Neural cell (in vitro differentiated cells): ENCODE measurements at regions not wholly inside any gene's neighbourhood (a gene's known extent, or its start where the extent isn't known, plus 50 kb on each side); places are given as distances from the start of the nearest gene placed in this dataset.

ENCODE experiments used
- H2AFZ ChIP-seq: fragments of 200-600, 300-800 bp; sonication (generic), shearing (Covaris generic); 2 replicates; pipeline ENCODE4 v1.6.0; 2014; ENCODE audit warnings: low read depth, mild to moderate bottlenecking, antibody characterized with exemption, low read length, moderate library complexity
- H3F3A ChIP-seq: fragments of 200-600 bp; shearing (Covaris generic); 2 replicates; pipeline ENCODE4 v1.6.1; 2016; ENCODE audit warnings: mild to moderate bottlenecking, moderate library complexity, mixed read lengths, antibody characterized with exemption, low read length; ENCODE audit not compliant: insufficient read depth, poor library complexity, severe bottlenecking
- H3K27ac ChIP-seq: fragments of 200-600, 300-800 bp; sonication (generic), shearing (Covaris generic); 2 replicates; pipeline ENCODE4 v1.5.1; 2014; ENCODE audit warnings: mild to moderate bottlenecking, low read length, moderate library complexity
- H3K27me3 ChIP-seq: fragments of 300-800, 200-600 bp; sonication (generic), shearing (Covaris generic); 2 replicates; pipeline ENCODE4 v1.6.0; 2014; ENCODE audit warnings: mild to moderate bottlenecking, low read depth, low read length, moderate library complexity; ENCODE audit not compliant: insufficient read depth
- H3K36me3 ChIP-seq: fragments of 300-800, 200-600 bp; sonication (generic), shearing (Covaris generic); 2 replicates; pipeline ENCODE4 v1.5.1; 2014; ENCODE audit warnings: mild to moderate bottlenecking, antibody characterized with exemption, low read length, moderate library complexity; ENCODE audit not compliant: insufficient read depth
- H3K4me2 ChIP-seq: fragments of 300-800, 200-600 bp; sonication (generic), shearing (Covaris generic); 2 replicates; pipeline ENCODE4 v1.6.0; 2014; ENCODE audit warnings: mild to moderate bottlenecking, low read length
- H3K4me3 ChIP-seq: fragments of 300-800, 200-600 bp; sonication (generic), shearing (Covaris generic); 2 replicates; pipeline ENCODE4 v1.5.1; 2014; ENCODE audit warnings: mild to moderate bottlenecking, low read length, moderate library complexity
- H3K79me2 ChIP-seq: fragments of 200-600 bp; shearing (Covaris generic); replicated peaks from 2 replicates; pipeline ENCODE4 v1.6.0; 2014; ENCODE audit warnings: mild to moderate bottlenecking, low read length, moderate library complexity; ENCODE audit not compliant: insufficient read depth
- H3K9ac ChIP-seq: fragments of 300-800, 200-600 bp; sonication (generic), shearing (Covaris generic); 2 replicates; pipeline ENCODE4 v1.6.1; 2016; ENCODE audit warnings: mild to moderate bottlenecking, low read length, mixed read lengths
- H3K9me2 ChIP-seq: fragments of 200-600 bp; shearing (Covaris generic); 2 replicates; pipeline ENCODE4 v1.6.1; 2016; ENCODE audit warnings: mild to moderate bottlenecking, low read length, mixed read lengths; ENCODE audit not compliant: insufficient read depth
- H3K9me3 ChIP-seq: fragments of 200-600, 300-800 bp; sonication (generic), shearing (Covaris generic); 2 replicates; pipeline ENCODE4 v1.6.1; 2016; ENCODE audit warnings: mild to moderate bottlenecking, mixed run types, low read length, moderate library complexity, mixed read lengths
- H4K20me1 ChIP-seq: fragments of 200-600 bp; shearing (Covaris generic); 2 replicates; pipeline ENCODE4 v1.6.1; 2016; ENCODE audit warnings: mild to moderate bottlenecking, mixed run types; ENCODE audit not compliant: insufficient read depth
- EP300 ChIP-seq: fragments of 450-650 bp; conservative IDR thresholded peaks from 2 replicates; pipeline ENCODE4 v1.6.1; 2014; ENCODE audit warnings: antibody characterized with exemption, mild to moderate bottlenecking, moderate library complexity; ENCODE audit not compliant: poor library complexity, severe bottlenecking
- EZH2 ChIP-seq: fragments of 200-600, 300-800 bp; shearing (Covaris generic), sonication (generic); IDR thresholded peaks from 2 replicates; pipeline ENCODE4 v1.6.1; 2014; ENCODE audit warnings: antibody characterized with exemption, low read length, borderline replicate concordance, mild to moderate bottlenecking; ENCODE audit not compliant: insufficient read depth, poor library complexity, severe bottlenecking
- MXI1 ChIP-seq: fragments of 450-650 bp; conservative IDR thresholded peaks from 2 replicates; pipeline ENCODE4 v1.6.1; 2014; ENCODE audit warnings: antibody characterized with exemption, mild to moderate bottlenecking; ENCODE audit not compliant: poor library complexity, severe bottlenecking
- POLR2AphosphoS5 ChIP-seq: IDR thresholded peaks from 2 replicates; pipeline ENCODE4 v1.6.1; 2012
- RAD21 ChIP-seq: fragments of 450-650 bp; conservative IDR thresholded peaks from 2 replicates; pipeline ENCODE4 v1.6.1; 2014; ENCODE audit warnings: antibody characterized with exemption, mild to moderate bottlenecking, moderate library complexity
- SMC3 ChIP-seq: fragments of 450-650 bp; conservative IDR thresholded peaks from 2 replicates; pipeline ENCODE4 v1.6.1; 2014; ENCODE audit warnings: antibody characterized with exemption, mild to moderate bottlenecking, moderate library complexity; ENCODE audit not compliant: poor library complexity
- TAF1 ChIP-seq: IDR thresholded peaks from 2 replicates; pipeline ENCODE4 v1.6.1; 2012; ENCODE audit warnings: low read depth
- TF ChIP-seq, protein P1 (sequence below): IDR thresholded peaks from 2 replicates; pipeline ENCODE4 v1.6.1; 2012; ENCODE audit warnings: borderline replicate concordance
- TF ChIP-seq, protein P2 (sequence below): fragments of 450-650 bp; IDR thresholded peaks from 2 replicates; pipeline ENCODE4 v1.5.1; 2014; ENCODE audit warnings: antibody characterized with exemption, mild to moderate bottlenecking, moderate library complexity; ENCODE audit not compliant: poor library complexity, severe bottlenecking

DNA sequence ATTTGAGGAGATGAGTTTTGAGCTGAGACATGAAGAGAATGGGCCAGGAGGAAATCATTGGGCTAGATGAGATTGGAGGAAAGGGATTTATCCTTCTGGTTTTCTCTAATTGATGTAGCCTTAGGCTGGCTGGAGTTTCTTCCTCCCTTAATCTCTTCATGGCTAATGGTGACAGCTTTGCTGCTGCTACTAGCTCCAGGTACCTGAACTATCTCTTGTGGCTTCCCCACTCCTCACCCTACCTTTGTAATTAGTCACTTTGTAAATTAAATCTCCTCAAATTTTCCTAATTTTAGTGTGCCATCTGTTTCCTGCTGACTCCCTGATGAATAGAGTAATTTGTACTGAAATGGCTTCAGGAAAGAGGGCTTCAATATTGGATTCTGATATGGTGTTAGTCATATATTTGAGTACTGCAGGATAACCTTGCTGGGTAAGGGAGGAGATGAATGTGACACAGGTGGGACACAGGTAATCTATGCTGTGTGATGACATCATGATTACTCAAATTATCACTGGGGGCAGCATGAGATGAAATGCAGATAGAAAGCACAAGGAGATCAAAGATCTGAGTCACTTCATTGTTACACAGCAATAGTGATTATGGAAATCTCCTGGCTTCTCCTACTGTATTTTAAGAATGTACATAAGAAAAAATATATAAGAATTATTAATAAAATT, 1134.1 kb upstream of the DDX18 start:
- Histone ChIP-seq H3K27me3 (no peaks in the 10 kb centered on the region), H3K36me3 (no peaks in the 10 kb centered on the region), H3K4me2 (no peak overlapping the region), H3K9ac (no peak overlapping the region), H4K20me1 (no peaks in the 10 kb centered on the region), H3K9me2 (no peaks in the 10 kb centered on the region), H3K4me3 (no peak overlapping the region), H2AFZ (no peak overlapping the region), H3K9me3 (no peaks in the 10 kb centered on the region), H3K27ac (no peak overlapping the region), H3F3A (no peaks in the 10 kb centered on the region), H3K79me2 (no peaks in the 10 kb centered on the region)
- TF ChIP-seq SMC3 (no peak), EZH2 (no peak), TAF1 (no peak), EP300 (no peak), RAD21 (no peak), MXI1 (no peak), POLR2AphosphoS5 (no peak)
- TF ChIP-seq, protein P1, sequence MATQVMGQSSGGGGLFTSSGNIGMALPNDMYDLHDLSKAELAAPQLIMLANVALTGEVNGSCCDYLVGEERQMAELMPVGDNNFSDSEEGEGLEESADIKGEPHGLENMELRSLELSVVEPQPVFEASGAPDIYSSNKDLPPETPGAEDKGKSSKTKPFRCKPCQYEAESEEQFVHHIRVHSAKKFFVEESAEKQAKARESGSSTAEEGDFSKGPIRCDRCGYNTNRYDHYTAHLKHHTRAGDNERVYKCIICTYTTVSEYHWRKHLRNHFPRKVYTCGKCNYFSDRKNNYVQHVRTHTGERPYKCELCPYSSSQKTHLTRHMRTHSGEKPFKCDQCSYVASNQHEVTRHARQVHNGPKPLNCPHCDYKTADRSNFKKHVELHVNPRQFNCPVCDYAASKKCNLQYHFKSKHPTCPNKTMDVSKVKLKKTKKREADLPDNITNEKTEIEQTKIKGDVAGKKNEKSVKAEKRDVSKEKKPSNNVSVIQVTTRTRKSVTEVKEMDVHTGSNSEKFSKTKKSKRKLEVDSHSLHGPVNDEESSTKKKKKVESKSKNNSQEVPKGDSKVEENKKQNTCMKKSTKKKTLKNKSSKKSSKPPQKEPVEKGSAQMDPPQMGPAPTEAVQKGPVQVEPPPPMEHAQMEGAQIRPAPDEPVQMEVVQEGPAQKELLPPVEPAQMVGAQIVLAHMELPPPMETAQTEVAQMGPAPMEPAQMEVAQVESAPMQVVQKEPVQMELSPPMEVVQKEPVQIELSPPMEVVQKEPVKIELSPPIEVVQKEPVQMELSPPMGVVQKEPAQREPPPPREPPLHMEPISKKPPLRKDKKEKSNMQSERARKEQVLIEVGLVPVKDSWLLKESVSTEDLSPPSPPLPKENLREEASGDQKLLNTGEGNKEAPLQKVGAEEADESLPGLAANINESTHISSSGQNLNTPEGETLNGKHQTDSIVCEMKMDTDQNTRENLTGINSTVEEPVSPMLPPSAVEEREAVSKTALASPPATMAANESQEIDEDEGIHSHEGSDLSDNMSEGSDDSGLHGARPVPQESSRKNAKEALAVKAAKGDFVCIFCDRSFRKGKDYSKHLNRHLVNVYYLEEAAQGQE = no peak
- TF ChIP-seq, protein P2, sequence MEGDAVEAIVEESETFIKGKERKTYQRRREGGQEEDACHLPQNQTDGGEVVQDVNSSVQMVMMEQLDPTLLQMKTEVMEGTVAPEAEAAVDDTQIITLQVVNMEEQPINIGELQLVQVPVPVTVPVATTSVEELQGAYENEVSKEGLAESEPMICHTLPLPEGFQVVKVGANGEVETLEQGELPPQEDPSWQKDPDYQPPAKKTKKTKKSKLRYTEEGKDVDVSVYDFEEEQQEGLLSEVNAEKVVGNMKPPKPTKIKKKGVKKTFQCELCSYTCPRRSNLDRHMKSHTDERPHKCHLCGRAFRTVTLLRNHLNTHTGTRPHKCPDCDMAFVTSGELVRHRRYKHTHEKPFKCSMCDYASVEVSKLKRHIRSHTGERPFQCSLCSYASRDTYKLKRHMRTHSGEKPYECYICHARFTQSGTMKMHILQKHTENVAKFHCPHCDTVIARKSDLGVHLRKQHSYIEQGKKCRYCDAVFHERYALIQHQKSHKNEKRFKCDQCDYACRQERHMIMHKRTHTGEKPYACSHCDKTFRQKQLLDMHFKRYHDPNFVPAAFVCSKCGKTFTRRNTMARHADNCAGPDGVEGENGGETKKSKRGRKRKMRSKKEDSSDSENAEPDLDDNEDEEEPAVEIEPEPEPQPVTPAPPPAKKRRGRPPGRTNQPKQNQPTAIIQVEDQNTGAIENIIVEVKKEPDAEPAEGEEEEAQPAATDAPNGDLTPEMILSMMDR = no peak

DNA sequence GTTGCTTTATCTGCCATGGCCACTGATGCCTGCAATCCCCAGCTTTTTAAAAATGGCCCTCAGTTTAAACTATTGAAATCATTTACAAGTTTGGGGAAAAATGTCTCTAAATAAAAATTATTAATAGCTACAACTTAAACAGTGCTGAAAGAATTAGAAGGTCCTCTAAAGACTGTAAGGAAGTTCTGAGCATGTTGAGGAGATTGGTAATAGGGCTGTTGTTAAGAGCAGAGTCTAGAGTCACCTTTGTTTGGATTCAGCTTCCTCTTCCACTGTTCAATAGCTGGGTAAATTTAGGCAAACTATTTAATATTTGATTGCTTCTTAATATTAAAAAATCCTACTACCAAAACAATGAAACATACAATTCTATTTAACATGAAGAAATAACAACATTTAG, 1127.1 kb upstream of the DDX18 start:
- H3F3A ChIP-seq = no peaks in the 10 kb centered on the region
- H3K9me3 ChIP-seq = no peaks in the 10 kb centered on the region
- no peaks in the 10 kb centered on the region for H4K20me1 ChIP-seq
- H3K27me3 ChIP-seq = no peaks in the 10 kb centered on the region
- no peak overlapping the region for H3K4me2 ChIP-seq
- H2AFZ ChIP-seq = no peak overlapping the region
- H3K4me3 ChIP-seq = no peak overlapping the region
- H3K9ac ChIP-seq = no peak overlapping the region
- H3K27ac ChIP-seq = no peak overlapping the region
- no peaks in the 10 kb centered on the region for H3K79me2 ChIP-seq
- TF ChIP-seq, protein P2 = no peak
- TF ChIP-seq SMC3 = no peak
- TF ChIP-seq, protein P1 = no peak
- TF ChIP-seq TAF1 = no peak
- H3K36me3 ChIP-seq = no peaks in the 10 kb centered on the region
- no peaks in the 10 kb centered on the region for H3K9me2 ChIP-seq
